ENCODE measurements at regions not wholly inside any gene's neighbourhood (a gene's known extent, or its start where the extent isn't known, plus 50 kb on each side); places are given as distances from the start of the nearest gene placed in this dataset.

DNA sequence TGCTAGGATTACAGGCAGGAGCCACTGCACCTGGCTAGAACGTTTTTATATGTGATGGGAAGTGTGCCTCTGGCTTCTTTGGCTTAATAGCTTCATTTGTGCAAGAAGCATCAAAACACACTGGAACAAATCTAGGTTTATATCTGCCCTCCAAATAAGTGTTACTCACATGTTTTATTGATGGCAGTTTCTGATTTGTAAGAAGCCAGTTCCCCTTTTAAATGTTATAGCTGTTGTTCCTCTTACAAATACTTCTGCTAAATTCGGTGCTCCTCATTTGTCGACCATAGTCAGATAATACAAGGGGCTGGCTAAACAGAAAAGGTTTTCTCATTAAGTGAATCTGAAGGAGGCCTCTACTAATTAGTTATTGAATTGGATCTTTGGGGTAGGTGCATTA, 307.1 kb upstream of the SEMA6D start:
- DNase-seq (no peak), ATAC-seq (no peak)
- Histone ChIP-seq H3K4me1 (ENCODE audit: insufficient read depth, low read length) (no peaks in the 10 kb centered on the region), H3K9me2 (replicated peaks; ENCODE audit: low read length) (no peaks in the 10 kb centered on the region), H3K79me2 (ENCODE audit: low read length) (no peaks in the 10 kb centered on the region), H3K4me3 (ENCODE audit: low read length) (no peak overlapping the region), H4K20me1 (ENCODE audit: low read length) (no peaks in the 10 kb centered on the region), H3K9ac (ENCODE audit: low read length) (no peak overlapping the region), H3K27me3 (ENCODE audit: low read length) (no peaks in the 10 kb centered on the region), H3K27ac (ENCODE audit: low read length) (no peak overlapping the region), H2AFZ (ENCODE audit: low read length) (no peak overlapping the region), H3K36me3 (ENCODE audit: low read depth, low read length) (no peaks in the 10 kb centered on the region), H3K9me3 (ENCODE audit: low read length) (no peaks in the 10 kb centered on the region), H3F3A (ENCODE audit: low read length, unreplicated experiment) (no peaks in the 10 kb centered on the region), H3K4me2 (ENCODE audit: low read length) (no peak overlapping the region)
- no TSS peak for BruUV-seq (replicated peaks)
- CTCF ChIA-PET: no interaction called here
- no peak for TF ChIP-seq EZH2phosphoT487 (IDR thresholded peaks at IDR 0.05; ENCODE audit: borderline replicate concordance, low read length)
- TF ChIP-seq, protein P1, sequence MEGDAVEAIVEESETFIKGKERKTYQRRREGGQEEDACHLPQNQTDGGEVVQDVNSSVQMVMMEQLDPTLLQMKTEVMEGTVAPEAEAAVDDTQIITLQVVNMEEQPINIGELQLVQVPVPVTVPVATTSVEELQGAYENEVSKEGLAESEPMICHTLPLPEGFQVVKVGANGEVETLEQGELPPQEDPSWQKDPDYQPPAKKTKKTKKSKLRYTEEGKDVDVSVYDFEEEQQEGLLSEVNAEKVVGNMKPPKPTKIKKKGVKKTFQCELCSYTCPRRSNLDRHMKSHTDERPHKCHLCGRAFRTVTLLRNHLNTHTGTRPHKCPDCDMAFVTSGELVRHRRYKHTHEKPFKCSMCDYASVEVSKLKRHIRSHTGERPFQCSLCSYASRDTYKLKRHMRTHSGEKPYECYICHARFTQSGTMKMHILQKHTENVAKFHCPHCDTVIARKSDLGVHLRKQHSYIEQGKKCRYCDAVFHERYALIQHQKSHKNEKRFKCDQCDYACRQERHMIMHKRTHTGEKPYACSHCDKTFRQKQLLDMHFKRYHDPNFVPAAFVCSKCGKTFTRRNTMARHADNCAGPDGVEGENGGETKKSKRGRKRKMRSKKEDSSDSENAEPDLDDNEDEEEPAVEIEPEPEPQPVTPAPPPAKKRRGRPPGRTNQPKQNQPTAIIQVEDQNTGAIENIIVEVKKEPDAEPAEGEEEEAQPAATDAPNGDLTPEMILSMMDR (conservative IDR thresholded peaks at IDR 0.05; ENCODE audit: low read depth, low read length): no peak
- TF ChIP-seq EZH2 (IDR thresholded peaks at IDR 0.05; ENCODE audit: low read length, unreplicated experiment): no peak
- POLR2A ChIA-PET (ENCODE audit: unreplicated experiment): no interaction called here
- intact Hi-C loops (cut with micrococcal nuclease): no loop called here

DNA sequence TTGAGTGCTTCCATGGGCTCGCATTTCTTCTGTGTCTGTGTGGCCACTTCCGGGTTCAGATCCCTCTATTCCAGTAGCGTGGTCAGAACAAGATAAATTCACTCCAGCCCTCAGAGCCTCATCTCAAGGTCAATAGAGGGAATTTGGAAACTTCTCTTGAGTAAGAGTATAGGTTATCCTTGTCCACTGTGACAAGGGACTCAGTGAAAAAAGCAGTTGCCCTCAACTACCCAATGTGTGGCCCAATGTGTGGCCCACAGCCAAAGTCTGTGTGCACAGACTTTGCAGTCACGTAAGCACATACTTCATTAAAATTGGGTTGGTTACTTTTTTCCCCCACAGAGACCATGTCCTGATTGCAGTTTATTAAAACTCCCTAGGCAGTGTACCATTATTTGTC, 305.6 kb upstream of the SEMA6D start:
- Histone ChIP-seq H3K36me3 (ENCODE audit: low read depth, low read length) (no peaks in the 10 kb centered on the region), H3K4me3 (ENCODE audit: low read length) (no peak overlapping the region), H3K27me3 (ENCODE audit: low read length) (no peaks in the 10 kb centered on the region), H3K79me2 (ENCODE audit: low read length) (no peaks in the 10 kb centered on the region), H3K9me2 (replicated peaks; ENCODE audit: low read length) (no peaks in the 10 kb centered on the region), H3K27ac (ENCODE audit: low read length) (no peak overlapping the region), H2AFZ (ENCODE audit: low read length) (no peak overlapping the region), H3K4me1 (ENCODE audit: insufficient read depth, low read length) (no peaks in the 10 kb centered on the region), H3K9ac (ENCODE audit: low read length) (no peak overlapping the region), H4K20me1 (ENCODE audit: low read length) (no peaks in the 10 kb centered on the region), H3K4me2 (ENCODE audit: low read length) (no peak overlapping the region), H3K9me3 (ENCODE audit: low read length) (no peaks in the 10 kb centered on the region), H3F3A (ENCODE audit: low read length, unreplicated experiment) (no peaks in the 10 kb centered on the region)
- CTCF ChIA-PET: interaction anchor here (0.7 kb wide), 1 partner anchor 223 kb away, joined by 3 read pairs; no protein-coding TSS in a partner anchor
- DNase-seq: no peak
- TF ChIP-seq EZH2phosphoT487 (IDR thresholded peaks at IDR 0.05; ENCODE audit: borderline replicate concordance, low read length) (no peak), EZH2 (IDR thresholded peaks at IDR 0.05; ENCODE audit: low read length, unreplicated experiment) (no peak)
- TF ChIP-seq, protein P1 (conservative IDR thresholded peaks at IDR 0.05; ENCODE audit: low read depth, low read length): no peak
- POLR2A ChIA-PET (ENCODE audit: unreplicated experiment): no interaction called here
- ATAC-seq: no peak
- intact Hi-C loops (cut with micrococcal nuclease): no loop called here
- BruUV-seq (replicated peaks): no TSS peak

DNA sequence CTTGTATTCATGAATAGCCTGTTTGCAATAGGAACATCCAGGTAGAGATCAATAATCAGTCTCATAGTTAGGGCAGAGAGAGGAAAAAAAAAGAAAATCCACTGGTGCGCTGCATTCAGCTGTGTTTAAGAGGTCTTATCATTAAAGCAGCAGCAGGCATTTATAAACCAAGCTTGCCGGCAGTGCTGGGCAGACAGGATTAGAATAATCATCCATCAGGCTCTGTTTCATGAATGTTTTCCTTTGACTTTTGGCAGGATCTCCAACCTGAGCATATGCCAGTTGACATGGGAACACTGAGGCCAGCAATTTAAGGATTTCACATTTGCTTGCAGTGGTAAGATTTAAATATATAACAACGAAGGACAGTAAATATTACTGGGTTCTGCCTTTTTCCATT, 305.2 kb upstream of the SEMA6D start:
- intact Hi-C loops (cut with micrococcal nuclease): no loop called here
- Histone ChIP-seq H3K9ac (ENCODE audit: low read length) (no peak overlapping the region), H3K79me2 (ENCODE audit: low read length) (no peaks in the 10 kb centered on the region), H4K20me1 (ENCODE audit: low read length) (no peaks in the 10 kb centered on the region), H3K4me2 (ENCODE audit: low read length) (no peak overlapping the region), H2AFZ (ENCODE audit: low read length) (no peak overlapping the region), H3K36me3 (ENCODE audit: low read depth, low read length) (no peaks in the 10 kb centered on the region), H3K9me3 (ENCODE audit: low read length) (no peaks in the 10 kb centered on the region), H3K4me3 (ENCODE audit: low read length) (no peak overlapping the region), H3F3A (ENCODE audit: low read length, unreplicated experiment) (no peaks in the 10 kb centered on the region), H3K9me2 (replicated peaks; ENCODE audit: low read length) (no peaks in the 10 kb centered on the region), H3K27me3 (ENCODE audit: low read length) (no peaks in the 10 kb centered on the region), H3K27ac (ENCODE audit: low read length) (no peak overlapping the region), H3K4me1 (ENCODE audit: insufficient read depth, low read length) (no peaks in the 10 kb centered on the region)
- BruUV-seq (replicated peaks): no TSS peak
- ChIA-PET POLR2A (ENCODE audit: unreplicated experiment) (no interaction called here), CTCF (no interaction called here)
- DNase-seq: no peak
- TF ChIP-seq EZH2phosphoT487 (IDR thresholded peaks at IDR 0.05; ENCODE audit: borderline replicate concordance, low read length) (no peak), EZH2 (IDR thresholded peaks at IDR 0.05; ENCODE audit: low read length, unreplicated experiment) (no peak)
- TF ChIP-seq, protein P1 (conservative IDR thresholded peaks at IDR 0.05; ENCODE audit: low read depth, low read length): no peak
- no peak for ATAC-seq

Data from PC-3 (cell line).